ENCODE measurements at regions not wholly inside any gene's neighbourhood (a gene's known extent, or its start where the extent isn't known, plus 50 kb on each side); places are given as distances from the start of the nearest gene placed in this dataset.

- Histone ChIP-seq H3K36me3 (no peaks in the 10 kb centered on the region), H3K27me3 (no peaks in the 10 kb centered on the region), H3K4me3 (no peak overlapping the region), H3K9me3 (no peaks in the 10 kb centered on the region), H3K27ac (no peak overlapping the region), H3K4me1 (no peaks in the 10 kb centered on the region)
- no peak for TF ChIP-seq CTCF (IDR thresholded peaks at IDR 0.05)
- intact Hi-C loops (cut with DNase I) = no loop called here
- DNase-seq (ENCODE audit: extremely low spot score in 2 of 2) = no peak
Observed at GRCh38 chr17:72238157-72238673, 117.4 kb downstream of the SOX9 start.

DNA sequence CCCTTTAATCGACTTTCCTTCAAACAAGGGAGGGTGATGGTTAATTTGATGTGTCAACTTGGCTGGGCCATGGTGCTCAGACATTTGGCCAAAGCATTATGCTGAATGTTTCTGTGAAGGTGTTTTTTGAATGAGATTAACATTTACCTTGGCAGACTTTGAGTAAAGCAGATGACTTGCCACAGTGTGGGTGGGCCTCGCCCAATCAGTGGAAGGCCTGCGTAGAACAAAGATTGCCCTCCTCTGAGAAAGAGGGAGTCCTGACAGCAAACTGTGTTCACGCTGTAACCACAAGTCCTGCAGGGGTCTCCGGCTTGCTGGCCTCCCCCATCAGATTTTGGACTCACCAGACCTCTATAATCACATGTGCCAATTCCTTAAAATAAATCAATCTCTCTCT, 118.7 kb downstream of the SOX9 start:
- Histone ChIP-seq H3K27me3 (no peaks in the 10 kb centered on the region), H3K9me3 (no peaks in the 10 kb centered on the region), H3K36me3 (no peaks in the 10 kb centered on the region), H3K27ac (no peak overlapping the region), H3K4me3 (no peak overlapping the region), H3K4me1 (no peaks in the 10 kb centered on the region)
- DNase-seq (ENCODE audit: extremely low spot score in 2 of 2) = no peak
- no peak for TF ChIP-seq POLR2A (IDR thresholded peaks at IDR 0.05)
- TF ChIP-seq POLR2AphosphoS5 (IDR thresholded peaks at IDR 0.05; ENCODE audit: insufficient read depth in 1 of 2, low read depth in 1 of 2) = no peak
- no peak for TF ChIP-seq CTCF (IDR thresholded peaks at IDR 0.05)
- intact Hi-C loops (cut with DNase I) = no loop called here

DNA sequence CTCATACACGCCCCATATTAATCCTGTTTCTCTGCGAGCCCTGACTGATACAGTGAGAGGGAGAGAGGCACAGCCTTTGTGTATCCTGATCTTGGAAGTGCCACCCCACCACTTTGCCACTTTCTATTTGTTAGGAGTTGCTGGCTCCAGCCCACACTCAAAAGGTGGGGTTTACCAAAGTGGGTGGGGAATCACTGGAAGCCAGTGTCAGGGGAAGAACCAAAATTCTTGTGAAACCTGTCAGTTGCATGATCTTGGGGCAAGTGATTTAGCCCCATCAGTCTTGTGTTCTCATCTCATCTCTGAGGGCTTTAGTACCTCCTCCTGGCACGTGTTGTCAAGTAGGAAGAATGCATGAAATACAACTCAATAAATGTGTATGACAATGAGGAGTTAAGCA, 119.5 kb downstream of the SOX9 start:
- Histone ChIP-seq H3K36me3 (no peaks in the 10 kb centered on the region), H3K27ac (no peak overlapping the region), H3K27me3 (no peaks in the 10 kb centered on the region), H3K4me1 (no peaks in the 10 kb centered on the region), H3K4me3 (no peak overlapping the region), H3K9me3 (no peaks in the 10 kb centered on the region)
- DNase-seq (ENCODE audit: extremely low spot score in 2 of 2) = no peak
- intact Hi-C loops (cut with DNase I) = no loop called here
- TF ChIP-seq POLR2AphosphoS5 (IDR thresholded peaks at IDR 0.05; ENCODE audit: insufficient read depth in 1 of 2, low read depth in 1 of 2) = no peak
- no peak for TF ChIP-seq CTCF (IDR thresholded peaks at IDR 0.05)
- TF ChIP-seq POLR2A (IDR thresholded peaks at IDR 0.05) = no peak

GRCh38 chr17:72244494-72244893, 123.7 kb downstream of the SOX9 start:
- intact Hi-C loops (cut with DNase I) = no loop called here
- TF ChIP-seq POLR2A (IDR thresholded peaks at IDR 0.05) (no peak), CTCF (IDR thresholded peaks at IDR 0.05) (no peak), POLR2AphosphoS5 (IDR thresholded peaks at IDR 0.05; ENCODE audit: insufficient read depth in 1 of 2, low read depth in 1 of 2) (no peak)

DNA sequence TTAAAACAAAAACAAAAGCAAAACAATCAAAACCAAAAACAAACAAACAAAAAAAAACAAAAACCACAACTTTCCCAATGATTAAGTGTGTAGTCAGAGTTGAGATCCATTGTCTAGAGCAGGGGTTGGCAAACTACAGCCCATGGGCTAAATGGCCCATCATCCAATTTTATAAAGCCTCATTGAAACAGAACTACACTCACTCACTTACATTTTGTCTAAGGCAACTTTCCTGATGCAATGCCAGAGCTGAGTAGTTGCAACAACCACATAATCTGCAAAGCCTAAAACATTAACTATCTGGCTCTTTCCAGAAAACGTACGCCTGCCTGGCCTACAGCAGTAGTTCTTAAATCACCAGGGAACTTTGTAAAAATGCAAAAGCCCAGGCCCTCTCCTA, 124.1 kb downstream of the SOX9 start:
- Histone ChIP-seq H3K27ac (no peak overlapping the region), H3K27me3 (no peaks in the 10 kb centered on the region), H3K4me3 (no peak overlapping the region), H3K9me3 (no peaks in the 10 kb centered on the region), H3K4me1 (no peaks in the 10 kb centered on the region), H3K36me3 (no peaks in the 10 kb centered on the region)
- no peak for DNase-seq (ENCODE audit: extremely low spot score in 2 of 2)
- TF ChIP-seq POLR2AphosphoS5 (IDR thresholded peaks at IDR 0.05; ENCODE audit: insufficient read depth in 1 of 2, low read depth in 1 of 2) (no peak), CTCF (IDR thresholded peaks at IDR 0.05) (no peak), POLR2A (IDR thresholded peaks at IDR 0.05) (no peak)
- intact Hi-C loops (cut with DNase I) = no loop called here

More at GRCh38 chr17:72244494-72244893, 123.7 kb downstream of the SOX9 start:
- H3K9me3 ChIP-seq = no peaks in the 10 kb centered on the region
- no peaks in the 10 kb centered on the region for H3K27me3 ChIP-seq
- no peak overlapping the region for H3K27ac ChIP-seq
- H3K4me3 ChIP-seq = no peak overlapping the region
- no peaks in the 10 kb centered on the region for H3K36me3 ChIP-seq
- DNase-seq (ENCODE audit: extremely low spot score in 2 of 2) = no peak
- H3K4me1 ChIP-seq = no peaks in the 10 kb centered on the region

Data from vagina (tissue), 2 donors.